ENCODE measurements at regions not wholly inside any gene's neighbourhood (a gene's known extent, or its start where the extent isn't known, plus 50 kb on each side); places are given as distances from the start of the nearest gene placed in this dataset.

DNA sequence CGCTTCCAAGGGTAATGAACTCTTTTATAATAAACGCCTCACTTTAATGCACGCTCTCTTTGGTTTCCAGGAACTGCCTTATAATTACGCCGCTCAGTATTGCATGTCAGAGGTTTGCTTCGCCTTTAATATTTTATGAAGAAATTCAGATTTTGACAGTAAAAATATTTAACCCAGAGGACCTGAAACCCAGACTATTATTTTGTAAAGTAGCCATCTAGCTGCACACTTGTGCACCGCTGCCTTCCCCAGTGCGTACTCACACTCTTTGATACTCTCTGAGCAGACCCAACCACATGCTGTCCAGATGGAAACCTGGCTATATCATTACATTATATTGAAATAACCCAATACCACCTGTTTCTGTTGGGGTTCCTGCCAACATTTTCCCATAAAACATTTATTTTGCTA lies 270.1 kb downstream of the C1D start (continued):
- TF ChIP-seq HEYL (CRISPR knock-in tag; IDR thresholded peaks at IDR 0.05) (no peak), CBX8 (IDR thresholded peaks at IDR 0.05) (no peak), EP300 (IDR thresholded peaks at IDR 0.05) (no peak), HDAC2 (IDR thresholded peaks at IDR 0.05) (no peak), CBX2 (IDR thresholded peaks at IDR 0.05; ENCODE audit: borderline replicate concordance, low read depth) (no peak), ATOH8 (CRISPR knock-in tag; IDR thresholded peaks at IDR 0.05; ENCODE audit: low read depth) (no peak), ZSCAN20 (CRISPR knock-in tag; IDR thresholded peaks at IDR 0.05) (no peak), HOXB5 (CRISPR knock-in tag; IDR thresholded peaks at IDR 0.05) (no peak)
- TF ChIP-seq, protein P1, sequence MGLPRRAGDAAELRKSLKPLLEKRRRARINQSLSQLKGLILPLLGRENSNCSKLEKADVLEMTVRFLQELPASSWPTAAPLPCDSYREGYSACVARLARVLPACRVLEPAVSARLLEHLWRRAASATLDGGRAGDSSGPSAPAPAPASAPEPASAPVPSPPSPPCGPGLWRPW (IDR thresholded peaks at IDR 0.05) = no peak

DNA sequence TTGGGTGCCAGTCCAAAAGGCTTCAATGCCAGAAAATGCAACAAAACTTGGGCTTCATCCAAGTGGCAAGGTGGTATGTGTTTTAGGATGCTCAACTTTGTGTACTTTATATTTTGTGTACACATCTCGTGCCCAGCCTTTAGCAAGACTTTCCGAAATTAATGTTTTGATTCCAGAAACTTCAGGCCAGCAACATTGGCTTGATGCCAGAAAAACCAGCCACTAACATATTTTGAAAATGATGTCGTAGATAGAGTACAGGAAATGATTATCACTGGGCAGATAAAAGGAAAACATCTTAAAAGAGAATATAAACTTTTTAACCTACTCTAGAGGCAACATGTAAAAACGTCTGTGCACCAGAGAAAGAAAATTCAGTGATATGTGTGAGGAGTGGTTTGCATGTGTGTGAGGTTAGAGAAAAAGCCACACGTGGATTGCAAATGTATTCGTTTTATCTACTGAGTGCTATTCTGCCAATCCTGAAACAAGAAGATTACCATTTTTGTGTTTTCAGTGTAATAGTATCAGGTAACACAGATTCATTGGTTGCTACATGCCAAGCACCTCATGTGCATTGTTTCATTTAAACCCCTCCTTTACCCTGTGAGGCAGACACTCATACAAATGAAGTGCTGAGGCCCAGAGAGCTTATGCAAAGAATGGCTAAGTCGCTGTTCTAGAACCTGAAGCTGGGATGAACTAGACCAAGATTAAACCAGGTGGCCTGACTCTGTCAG lies 264.8 kb downstream of the C1D start:
- DNase-seq (ENCODE audit: low read depth in 1 of 2, low spot score in 1 of 2) (no peak), ATAC-seq (no peak), FAIRE-seq (no peak)
- Histone ChIP-seq H3K9me3 (no peaks in the 10 kb centered on the region), H3K4me3 (no peak overlapping the region), H3K4me2 (no peak overlapping the region), H3K27ac (no peak overlapping the region), H3K4me1 (no peaks in the 10 kb centered on the region)
- TF ChIP-seq RCOR1 (IDR thresholded peaks at IDR 0.05; ENCODE audit: low read depth, low read length) (no peak), ATOH8 (CRISPR knock-in tag; IDR thresholded peaks at IDR 0.05; ENCODE audit: low read depth) (no peak), KDM5A (IDR thresholded peaks at IDR 0.05) (no peak), USF2 (IDR thresholded peaks at IDR 0.05) (no peak), PBX3 (IDR thresholded peaks at IDR 0.05) (no peak), HEYL (CRISPR knock-in tag; IDR thresholded peaks at IDR 0.05) (no peak), CBX8 (IDR thresholded peaks at IDR 0.05) (no peak), ZSCAN20 (CRISPR knock-in tag; IDR thresholded peaks at IDR 0.05) (no peak), JUNB (IDR thresholded peaks at IDR 0.05) (no peak), CBX2 (IDR thresholded peaks at IDR 0.05; ENCODE audit: borderline replicate concordance, low read depth) (no peak), EP300 (IDR thresholded peaks at IDR 0.05) (no peak), RFX5 (IDR thresholded peaks at IDR 0.05) (no peak)
- TF ChIP-seq, protein P2, sequence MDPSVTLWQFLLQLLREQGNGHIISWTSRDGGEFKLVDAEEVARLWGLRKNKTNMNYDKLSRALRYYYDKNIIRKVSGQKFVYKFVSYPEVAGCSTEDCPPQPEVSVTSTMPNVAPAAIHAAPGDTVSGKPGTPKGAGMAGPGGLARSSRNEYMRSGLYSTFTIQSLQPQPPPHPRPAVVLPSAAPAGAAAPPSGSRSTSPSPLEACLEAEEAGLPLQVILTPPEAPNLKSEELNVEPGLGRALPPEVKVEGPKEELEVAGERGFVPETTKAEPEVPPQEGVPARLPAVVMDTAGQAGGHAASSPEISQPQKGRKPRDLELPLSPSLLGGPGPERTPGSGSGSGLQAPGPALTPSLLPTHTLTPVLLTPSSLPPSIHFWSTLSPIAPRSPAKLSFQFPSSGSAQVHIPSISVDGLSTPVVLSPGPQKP (IDR thresholded peaks at IDR 0.05; ENCODE audit: low read depth, low read length) = no peak
- TF ChIP-seq, protein P3, sequence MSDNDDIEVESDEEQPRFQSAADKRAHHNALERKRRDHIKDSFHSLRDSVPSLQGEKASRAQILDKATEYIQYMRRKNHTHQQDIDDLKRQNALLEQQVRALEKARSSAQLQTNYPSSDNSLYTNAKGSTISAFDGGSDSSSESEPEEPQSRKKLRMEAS (IDR thresholded peaks at IDR 0.05) = no peak
- WGBS (ENCODE audit: missing lambda C conversion rate) = 3% methylated on average over 7 of the region's 7 CpGs
- ChIA-PET POLR2A (no interaction called here), CTCF (no interaction called here)

GRCh38 chr2:67798541-67799160 lies 264.2 kb downstream of the C1D start:
- DNase-seq (ENCODE audit: low read depth in 1 of 2, low spot score in 1 of 2) (no peak), ATAC-seq (no peak), FAIRE-seq (no peak)
- WGBS (ENCODE audit: missing lambda C conversion rate) = 13% methylated on average over 5 of the region's 5 CpGs
- TF ChIP-seq MAZ (IDR thresholded peaks at IDR 0.05; ENCODE audit: borderline replicate concordance, low read depth, low read length) (no peak), SMC3 (IDR thresholded peaks at IDR 0.05) (no peak), NPAS2 (CRISPR knock-in tag; IDR thresholded peaks at IDR 0.05; ENCODE audit: borderline replicate concordance) (no peak), RCOR1 (IDR thresholded peaks at IDR 0.05; ENCODE audit: low read depth, low read length) (no peak), KDM5A (IDR thresholded peaks at IDR 0.05) (no peak), HDAC2 (IDR thresholded peaks at IDR 0.05) (no peak), ZC3H11A (IDR thresholded peaks at IDR 0.05) (no peak), EHMT2 (IDR thresholded peaks at IDR 0.05; ENCODE audit: low read depth) (no peak), NR3C1 (IDR thresholded peaks at IDR 0.05) (no peak), HEYL (CRISPR knock-in tag; IDR thresholded peaks at IDR 0.05) (no peak), MYC (IDR thresholded peaks at IDR 0.05; ENCODE audit: borderline replicate concordance, low read length) (no peak), ATOH8 (CRISPR knock-in tag; IDR thresholded peaks at IDR 0.05; ENCODE audit: low read depth) (no peak), JUNB (IDR thresholded peaks at IDR 0.05) (no peak), ZFP36 (IDR thresholded peaks at IDR 0.05; ENCODE audit: borderline replicate concordance, partially characterized antibody) (no peak), GATA3 (IDR thresholded peaks at IDR 0.05; ENCODE audit: borderline replicate concordance) (no peak), CBX2 (IDR thresholded peaks at IDR 0.05; ENCODE audit: borderline replicate concordance, low read depth) (no peak), PHF8 (IDR thresholded peaks at IDR 0.05; ENCODE audit: borderline replicate concordance, low read depth) (no peak)
- TF ChIP-seq, protein P3 (IDR thresholded peaks at IDR 0.05) = no peak
- H3K4me3 ChIP-seq = no peak overlapping the region
- H3K27ac ChIP-seq = no peak overlapping the region
- no peaks in the 10 kb centered on the region for H3K4me1 ChIP-seq
- H3K4me2 ChIP-seq = no peak overlapping the region
- no peaks in the 10 kb centered on the region for H3K9me3 ChIP-seq
- ChIA-PET POLR2A (no interaction called here), CTCF (no interaction called here)
